ENCODE measurements at regions not wholly inside any gene's neighbourhood (a gene's known extent, or its start where the extent isn't known, plus 50 kb on each side); places are given as distances from the start of the nearest gene placed in this dataset.

- TF ChIP-seq CUX1 (IDR thresholded peaks at IDR 0.05; ENCODE audit: insufficient replicate concordance, low read depth, low read length) (no peak), NFYA (IDR thresholded peaks at IDR 0.05; ENCODE audit: borderline replicate concordance, low read depth, low read length) (no peak), PML (IDR thresholded peaks at IDR 0.05; ENCODE audit: low read length) (no peak), JUND (IDR thresholded peaks at IDR 0.05; ENCODE audit: low read depth, low read length) (no peak), ETV6 (conservative IDR thresholded peaks at IDR 0.05 in 1 of 2, IDR thresholded peaks at IDR 0.05 in 1 of 2; ENCODE audit: borderline replicate concordance in 1 of 2, low read depth in 1 of 2) (no peak)
Observed at GRCh38 chrX:6465756-6466155, 69.2 kb downstream of the VCX3A start (continued).

- Histone ChIP-seq H3K9ac (ENCODE audit: control insufficient read depth, insufficient read depth, low read length) (no peak overlapping the region), H3K4me3 (no peak overlapping the region), H3K9me3 (replicated peaks; ENCODE audit: control insufficient read depth, insufficient read depth, low read length) (no peaks in the 10 kb centered on the region), H4K20me1 (ENCODE audit: control insufficient read depth, insufficient read depth) (no peaks in the 10 kb centered on the region), H3K4me1 (ENCODE audit: control insufficient read depth, insufficient read depth, low read length) (no peaks in the 10 kb centered on the region), H3K27ac (ENCODE audit: control insufficient read depth, insufficient read depth) (no peak overlapping the region), H3K79me2 (ENCODE audit: control insufficient read depth, insufficient read depth, low read length) (no peaks in the 10 kb centered on the region), H3K27me3 (replicated peaks in 1 of 2; ENCODE audit: control insufficient read depth in 2 of 2, insufficient read depth in 2 of 2, low read length in 1 of 2) (no peaks in the 10 kb centered on the region), H3K4me2 (ENCODE audit: control insufficient read depth, insufficient read depth) (no peak overlapping the region), H3K36me3 (ENCODE audit: control insufficient read depth in 2 of 2, insufficient read depth in 2 of 2, low read length in 1 of 2) (no peaks in the 10 kb centered on the region), H2AFZ (ENCODE audit: control insufficient read depth, low read depth, low read length) (no peak overlapping the region)
- no TSS peak for BruUV-seq (replicated peaks)
- TF ChIP-seq STAT3 (IDR thresholded peaks at IDR 0.05; ENCODE audit: low read depth, low read length) (no peak), SPI1 (IDR thresholded peaks at IDR 0.05; ENCODE audit: borderline replicate concordance, insufficient read depth, low read depth, low read length) (no peak), TCF3 (IDR thresholded peaks at IDR 0.05; ENCODE audit: borderline replicate concordance, insufficient read depth, low read depth, low read length) (no peak), REST (IDR thresholded peaks at IDR 0.05; ENCODE audit: low read depth, low read length) (no peak), LARP7 (IDR thresholded peaks at IDR 0.05) (no peak)
- no peak for FAIRE-seq
- intact Hi-C loops (cut with micrococcal nuclease; ENCODE audit: unreplicated experiment), result no loop called here
- RAD21 ChIA-PET (ENCODE audit: unreplicated experiment), result no interaction called here
- ATAC-seq, result no peak
- POLR2A ChIA-PET, result no interaction called here
- SMC1A ChIA-PET (ENCODE audit: uncharacterized antibody, unreplicated experiment), result no interaction called here
- CTCF ChIA-PET, result no interaction called here
- 26% methylated on average over 6 of the region's 6 CpGs for WGBS (ENCODE audit: insufficient coverage, insufficient replicate concordance, low lambda C conversion rate, missing lambda C conversion rate)
- in situ Hi-C loops (cut with MboI), result no loop called here
- no peak for DNase-seq (ENCODE audit: low read depth, low spot score)
Observed at GRCh38 chrX:6464726-6465125, 70.2 kb downstream of the VCX3A start.

Measured in GM12878 (cell line).